GM12878 (cell line): ENCODE measurements at regions not wholly inside any gene's neighbourhood (a gene's known extent, or its start where the extent isn't known, plus 50 kb on each side); places are given as distances from the start of the nearest gene placed in this dataset.

Source experiments
- ATAC-seq: fragments of 200-7000 bp; cut with Tn5 transposase; 3 replicates; pipeline ENCODE4 v1.9.1; 2020; ENCODE audit warnings: mild to moderate bottlenecking, moderate library complexity
- BruUV-seq: library from RNA; stranded (reverse); fragments of 400-500 nt; replicated peaks from 2 replicates; lab custom pipeline; 2021; lab: Mats Ljungman, UMichigan
- CTCF ChIA-PET: fragments of 300-600 bp; sonication (Branson Sonifier 250); formaldehyde crosslinking; extraction: SDS; loops from one replicate; lab custom pipeline; 2021; ENCODE audit warnings: inconsistent platforms; lab: Yijun Ruan, JAX
- POLR2A ChIA-PET: fragments of 350-600 bp; formaldehyde crosslinking; extraction: SDS; loops from one replicate; lab custom pipeline; 2021; ENCODE audit warnings: inconsistent platforms; lab: Charles Lee
- RAD21 ChIA-PET: fragments of 300-600 bp; sonication (Branson Sonifier 250); formaldehyde crosslinking; loops from one replicate; lab custom pipeline; 2023; ENCODE audit warnings: antibody characterized with exemption; ENCODE audit not compliant: unreplicated experiment; lab: Charles Lee
- SMC1A ChIA-PET: fragments of 300-600 bp; sonication (Branson Sonifier 250); formaldehyde crosslinking; loops from one replicate; lab custom pipeline; 2023; ENCODE audit not compliant: unreplicated experiment, uncharacterized antibody; lab: Charles Lee
- DNase-seq: peaks from one replicate; pipeline ENCODE4 v3.0.0-alpha.2; 2011; ENCODE audit warnings: low read depth, low spot score
- FAIRE-seq: peaks from 3 replicates; lab custom pipeline; 2011; peaks lifted over from hg19 to GRCh38; lab: Jason Lieb, UNC
- H2AFZ ChIP-seq: 2 replicates; pipeline ENCODE4 v1.6.0; 2011; ENCODE audit warnings: low read depth, low read length, control low read depth; ENCODE audit not compliant: control insufficient read depth
- H3K27ac ChIP-seq: 2 replicates; pipeline ENCODE4 v1.5.1; 2011; ENCODE audit warnings: control low read depth; ENCODE audit not compliant: control insufficient read depth, insufficient read depth
- H3K27me3 ChIP-seq, 2 experiments: replicated peaks in 1 of 2; 2 replicates each; pipeline versions ENCODE4 v1.6.0 to v1.6.1; 2011; ENCODE audit warnings: low read length in 1 of 2; ENCODE audit not compliant: control insufficient read depth in 2 of 2, insufficient read depth in 2 of 2
- H3K36me3 ChIP-seq, 2 experiments: 2 replicates each; pipeline ENCODE4 v1.5.1; 2011; ENCODE audit warnings: low read length in 1 of 2; ENCODE audit not compliant: control insufficient read depth in 2 of 2, insufficient read depth in 2 of 2
- H3K4me1 ChIP-seq: 2 replicates; pipeline ENCODE4 v1.6.1; 2011; ENCODE audit warnings: mild to moderate bottlenecking, low read length, moderate library complexity, mixed read lengths; ENCODE audit not compliant: control insufficient read depth, insufficient read depth
- H3K4me2 ChIP-seq: 2 replicates; pipeline ENCODE4 v1.6.0; 2011; ENCODE audit warnings: control low read depth; ENCODE audit not compliant: control insufficient read depth, insufficient read depth
- H3K4me3 ChIP-seq: fragments of 200-600 bp; sonication (generic); 2 replicates; pipeline ENCODE4 v1.5.1; 2016
- H3K79me2 ChIP-seq: 2 replicates; pipeline ENCODE4 v1.6.0; 2011; ENCODE audit warnings: low read length; ENCODE audit not compliant: control insufficient read depth, insufficient read depth
- H3K9ac ChIP-seq: 2 replicates; pipeline ENCODE4 v1.8.0; 2011; ENCODE audit warnings: low read length, control low read depth, mixed read lengths; ENCODE audit not compliant: control insufficient read depth, insufficient read depth
- H3K9me3 ChIP-seq: replicated peaks from 3 replicates; pipeline ENCODE4 v1.5.1; 2011; ENCODE audit warnings: mild to moderate bottlenecking, low read length; ENCODE audit not compliant: control insufficient read depth, insufficient read depth
- H4K20me1 ChIP-seq: 2 replicates; pipeline ENCODE4 v1.6.0; 2011; ENCODE audit not compliant: control insufficient read depth, insufficient read depth
- CTCF ChIP-seq, 3 experiments: IDR thresholded peaks in 2 of 3; conservative IDR thresholded peaks in 1 of 3; 2 replicates each; pipeline ENCODE4 v1.5.1; 2011; ENCODE audit warnings: low read depth in 3 of 3, low read length in 3 of 3, mild to moderate bottlenecking in 3 of 3, control low read depth in 2 of 3, moderate library complexity in 2 of 3, inconsistent platforms in 1 of 3, mixed read lengths in 1 of 3; ENCODE audit not compliant: control insufficient read depth in 2 of 3, insufficient read depth in 1 of 3; ENCODE audit errors: extremely low read depth in 1 of 3
- DPF2 ChIP-seq: fragments of 450-650 bp; IDR thresholded peaks from 2 replicates; pipeline ENCODE4 v1.6.1; 2017; ENCODE audit warnings: mild to moderate bottlenecking
- GABPA ChIP-seq: IDR thresholded peaks from 2 replicates; pipeline ENCODE4 v1.6.1; 2014; ENCODE audit warnings: antibody characterized with exemption, low read depth, mild to moderate bottlenecking, inconsistent platforms
- HCFC1 ChIP-seq: fragments of 150-350 bp; IDR thresholded peaks from 2 replicates; pipeline ENCODE4 v1.6.1; 2014; ENCODE audit warnings: low read length
- KDM1A ChIP-seq: fragments of 200-600 bp; sonication (generic); IDR thresholded peaks from 2 replicates; pipeline ENCODE4 v1.6.1; 2016; ENCODE audit warnings: borderline replicate concordance
- MAX ChIP-seq: IDR thresholded peaks from 2 replicates; pipeline ENCODE4 v1.6.1; 2012; ENCODE audit warnings: low read depth, low read length, improper control_type of control experiment
- MYC ChIP-seq: IDR thresholded peaks from 2 replicates; pipeline ENCODE4 v1.6.1; 2011; ENCODE audit warnings: mild to moderate bottlenecking, low read length, moderate library complexity, inconsistent platforms; ENCODE audit not compliant: insufficient read depth, insufficient replicate concordance, insufficient read length, severe bottlenecking
- NBN ChIP-seq: fragments of 450-650 bp; IDR thresholded peaks from 2 replicates; pipeline ENCODE4 v1.6.1; 2016
- NFYB ChIP-seq: IDR thresholded peaks from 2 replicates; pipeline ENCODE4 v1.6.1; 2011; ENCODE audit warnings: low read depth, mild to moderate bottlenecking, low read length, improper control_type of control experiment, moderate library complexity; ENCODE audit not compliant: insufficient read depth
- SMC3 ChIP-seq: IDR thresholded peaks from 2 replicates; pipeline ENCODE4 v1.6.1; 2011; ENCODE audit warnings: low read length, improper control_type of control experiment, borderline replicate concordance
- SREBF1 ChIP-seq: IDR thresholded peaks from 2 replicates; pipeline ENCODE4 v1.6.1; 2012; ENCODE audit warnings: mild to moderate bottlenecking, low read length
- TCF7 ChIP-seq: IDR thresholded peaks from 2 replicates; pipeline ENCODE4 v1.6.1; 2014; ENCODE audit warnings: antibody characterized with exemption, borderline replicate concordance
- WRNIP1 ChIP-seq: IDR thresholded peaks from 2 replicates; pipeline ENCODE4 v1.6.1; 2011; ENCODE audit warnings: low read depth, low read length, improper control_type of control experiment, borderline replicate concordance
- YBX1 ChIP-seq: fragments of 450-650 bp; IDR thresholded peaks from 2 replicates; pipeline ENCODE4 v1.6.1; 2016; ENCODE audit warnings: antibody characterized with exemption
- ZNF622 ChIP-seq: fragments of 450-650 bp; IDR thresholded peaks from 2 replicates; pipeline ENCODE4 v1.6.1; 2017; ENCODE audit warnings: mild to moderate bottlenecking, inconsistent platforms
- WGBS: methylation state at CpG from one replicate; pipeline ENCODE4 v1.1.6; 2016; ENCODE audit warnings: low lambda C conversion rate; ENCODE audit not compliant: insufficient replicate concordance, insufficient coverage; ENCODE audit errors: missing lambda C conversion rate; 5-methylcytosine and 5-hydroxymethylcytosine counted together
- in situ Hi-C: fragments of 300-500 bp; cut with MboI; formaldehyde crosslinking; loops from 9 replicates; pipeline ENCODE4 v1.14.3; 2018; ENCODE audit warnings: mixed read lengths
- intact Hi-C: fragments of 100-400 bp; cut with micrococcal nuclease; formaldehyde crosslinking; loops from one replicate; pipeline ENCODE4 v1.14.2; 2022; ENCODE audit not compliant: unreplicated experiment

- FAIRE-seq: no peak
- ChIA-PET POLR2A (no interaction called here), SMC1A (no interaction called here), RAD21 (no interaction called here), CTCF (no interaction called here)
- Histone ChIP-seq H3K36me3 (no peaks in the 10 kb centered on the region), H3K9ac (no peak overlapping the region), H4K20me1 (no peaks in the 10 kb centered on the region), H3K4me3 (no peak overlapping the region), H3K9me3 (no peaks in the 10 kb centered on the region; the same call in 2 of the 3 replicates), H3K79me2 (no peaks in the 10 kb centered on the region), H3K27ac (no peak overlapping the region), H2AFZ (no peak overlapping the region), H3K27me3 (no peaks in the 10 kb centered on the region), H3K4me1 (no peaks in the 10 kb centered on the region), H3K4me2 (no peak overlapping the region)
- no TSS peak for BruUV-seq
- no peak for DNase-seq
- 45% methylated on average over 11 of the region's 11 CpGs for WGBS
- in situ Hi-C loops (no loop called here), intact Hi-C loops (no loop called here)
- no peak for ATAC-seq
- no peak for TF ChIP-seq DPF2
- no peak for TF ChIP-seq WRNIP1
- TF ChIP-seq HCFC1: no peak
- no peak for TF ChIP-seq MYC
- TF ChIP-seq TCF7: no peak
- TF ChIP-seq ZNF622: no peak
- TF ChIP-seq SREBF1: no peak
- TF ChIP-seq KDM1A: no peak
- no peak for TF ChIP-seq YBX1
These were observed 385.0 kb downstream of the CTTN start for GRCh38 chr11:70783356-70783755.

- ChIA-PET SMC1A (no interaction called here), CTCF (no interaction called here), POLR2A (no interaction called here), RAD21 (no interaction called here)
- H3K27me3 ChIP-seq: no peaks in the 10 kb centered on the region
- in situ Hi-C loops: no loop called here
- no peak overlapping the region for H3K4me3 ChIP-seq
- 72% methylated on average over 6 of the region's 7 CpGs for WGBS
- H3K36me3 ChIP-seq: no peaks in the 10 kb centered on the region
- H3K27ac ChIP-seq: no peak overlapping the region
- intact Hi-C loops: no loop called here
- FAIRE-seq: no peak
- H2AFZ ChIP-seq: no peak overlapping the region
- BruUV-seq: no TSS peak
- H3K4me1 ChIP-seq: no peaks in the 10 kb centered on the region
- H3K9me3 ChIP-seq: no peaks in the 10 kb centered on the region; the same call in 2 of the 3 replicates
- H3K4me2 ChIP-seq: no peak overlapping the region
- no peak overlapping the region for H3K9ac ChIP-seq
- H4K20me1 ChIP-seq: no peaks in the 10 kb centered on the region
- ATAC-seq: no peak
- DNase-seq: no peak
- no peaks in the 10 kb centered on the region for H3K79me2 ChIP-seq
- no peak for TF ChIP-seq SMC3
- TF ChIP-seq MAX: no peak
- no peak for TF ChIP-seq NFYB
- TF ChIP-seq GABPA: no peak
- TF ChIP-seq CTCF (IDR thresholded peaks at IDR 0.05 in 2 of 3, conservative IDR thresholded peaks at IDR 0.05 in 1 of 3; ENCODE audit: control insufficient read depth in 2 of 3, extremely low read depth in 1 of 3, insufficient read depth in 1 of 3, low read depth in 3 of 3, low read length in 3 of 3): no peak
- no peak for TF ChIP-seq NBN
These were observed 385.5 kb downstream of the CTTN start for GRCh38 chr11:70783821-70784220.
